COLO668 (cell line): ENCODE measurements at regions not wholly inside any gene's neighbourhood (a gene's known extent, or its start where the extent isn't known, plus 50 kb on each side); places are given as distances from the start of the nearest gene placed in this dataset.
"Not testable (repeated sequence)": the region's sequence is repeated elsewhere in the genome, so short reads cannot be mapped to it uniquely, and the experiment has no call there.

Experiments
- DNase-seq: peaks from one replicate; lab custom pipeline; 2025; ENCODE audit not compliant: unreplicated experiment; lab: John Stamatoyannopoulos, UW

GRCh38 chr15:85196697-85197096 is 183.7 kb upstream of the AKAP13 start:
- not testable (repeated sequence) for DNase-seq

GRCh38 chr15:85197582-85197981 is 182.8 kb upstream of the AKAP13 start:
- DNase-seq, result not testable (repeated sequence)

DNA sequence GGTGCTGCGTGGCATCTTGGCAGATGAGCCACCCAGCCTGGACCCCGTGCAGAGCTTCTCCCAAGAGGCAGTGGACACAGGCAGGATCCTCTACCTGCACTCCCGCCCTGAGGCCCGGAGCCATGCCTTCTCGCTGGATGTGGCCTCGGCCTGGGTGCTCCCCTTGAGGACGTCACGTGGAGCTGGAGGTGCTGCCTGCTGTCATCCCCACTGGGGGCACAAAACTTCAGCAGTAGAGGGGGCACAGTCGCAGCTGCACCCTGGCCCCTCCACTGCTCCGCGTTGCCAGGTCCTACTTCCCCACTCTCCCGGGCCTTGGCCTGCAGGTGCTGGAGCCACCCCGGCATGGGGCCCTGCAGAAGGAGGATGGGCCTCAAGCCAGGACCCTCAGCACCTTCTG is 182.0 kb upstream of the AKAP13 start:
- not testable (repeated sequence) for DNase-seq

DNA sequence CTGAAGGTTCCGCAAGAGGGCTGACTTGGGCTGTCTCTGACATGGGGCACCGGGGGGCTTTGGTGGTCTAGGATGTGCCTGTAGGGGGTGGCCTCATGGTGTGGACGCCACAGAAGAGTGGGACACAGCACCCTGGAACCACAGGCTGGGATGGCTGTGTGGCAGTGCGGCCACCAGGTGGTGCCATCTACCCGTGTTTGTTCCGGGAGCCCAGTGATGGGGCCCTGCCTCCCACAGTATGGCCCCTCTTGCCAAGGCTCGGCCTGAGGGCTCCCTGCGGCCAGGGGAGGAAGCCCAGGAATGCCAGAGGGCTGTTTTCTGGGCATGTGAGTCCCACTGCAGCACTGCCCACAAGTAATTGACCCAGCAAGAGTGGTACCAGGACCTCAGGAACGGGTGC is 180.2 kb upstream of the AKAP13 start:
- not testable (repeated sequence) for DNase-seq

DNA sequence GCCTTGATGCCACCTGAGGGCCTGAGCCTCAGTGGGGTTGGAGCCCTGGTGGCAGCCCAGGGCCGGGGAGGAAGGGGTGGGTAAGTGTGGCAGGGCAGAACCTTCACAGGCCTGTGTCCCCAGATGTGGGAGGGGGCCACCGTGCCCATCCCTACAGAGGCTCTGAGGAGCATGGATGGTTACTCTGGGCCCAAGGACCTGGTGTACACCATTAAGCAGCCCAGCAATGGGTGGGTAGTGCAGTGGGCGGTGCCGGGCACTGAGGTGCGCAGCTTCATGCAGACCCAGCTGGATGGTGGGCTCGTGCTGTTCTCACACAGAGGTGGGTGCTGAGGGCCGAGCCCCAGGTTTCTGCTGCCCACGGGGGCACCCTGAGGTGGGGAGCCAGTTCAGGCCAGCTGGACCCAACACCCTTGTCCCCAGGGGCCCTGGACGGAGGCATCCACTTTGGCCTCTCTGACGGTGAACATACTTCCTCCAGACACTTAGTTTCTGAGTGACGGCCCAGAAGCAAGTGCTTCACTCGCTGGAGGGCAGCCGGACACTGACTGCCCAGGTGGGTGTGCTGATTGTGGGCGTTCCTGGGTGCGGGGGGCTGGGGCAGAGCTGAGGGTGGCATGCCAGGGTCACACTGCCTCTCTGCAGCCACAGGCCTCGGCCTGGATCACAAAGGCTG is 179.1 kb upstream of the AKAP13 start:
- DNase-seq, result not testable (repeated sequence)

GRCh38 chr15:85204481-85204880 is 175.9 kb upstream of the AKAP13 start:
- not testable (repeated sequence) for DNase-seq

- peak; percentile 29 for DNase-seq
Measured at GRCh38 chr15:85233791-85234325, 146.5 kb upstream of the AKAP13 start.

GRCh38 chr15:85234450-85235196 is 145.8 kb upstream of the AKAP13 start:
- not testable (repeated sequence) for DNase-seq

DNA sequence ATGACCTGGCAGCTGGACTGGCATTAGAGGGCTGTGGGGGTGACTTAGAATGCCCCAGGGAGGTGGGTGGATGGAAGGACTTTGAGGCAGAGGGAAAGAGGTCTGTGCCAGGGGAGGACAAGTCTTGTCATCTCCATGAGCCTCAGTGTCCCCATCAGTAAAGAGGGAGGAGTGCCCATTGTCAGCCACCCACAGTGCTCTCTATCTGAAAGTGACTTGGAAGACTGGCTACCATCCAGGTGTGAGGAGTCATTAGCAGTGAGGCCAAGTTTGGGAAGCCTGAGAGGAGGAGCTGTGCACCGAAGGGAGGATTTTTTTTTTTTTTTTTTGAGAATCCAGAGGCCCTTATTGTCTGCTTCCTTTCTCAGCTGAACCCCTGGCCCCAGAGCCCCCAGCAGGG is 136.3 kb upstream of the AKAP13 start:
- DNase-seq, result not testable (repeated sequence)

DNA sequence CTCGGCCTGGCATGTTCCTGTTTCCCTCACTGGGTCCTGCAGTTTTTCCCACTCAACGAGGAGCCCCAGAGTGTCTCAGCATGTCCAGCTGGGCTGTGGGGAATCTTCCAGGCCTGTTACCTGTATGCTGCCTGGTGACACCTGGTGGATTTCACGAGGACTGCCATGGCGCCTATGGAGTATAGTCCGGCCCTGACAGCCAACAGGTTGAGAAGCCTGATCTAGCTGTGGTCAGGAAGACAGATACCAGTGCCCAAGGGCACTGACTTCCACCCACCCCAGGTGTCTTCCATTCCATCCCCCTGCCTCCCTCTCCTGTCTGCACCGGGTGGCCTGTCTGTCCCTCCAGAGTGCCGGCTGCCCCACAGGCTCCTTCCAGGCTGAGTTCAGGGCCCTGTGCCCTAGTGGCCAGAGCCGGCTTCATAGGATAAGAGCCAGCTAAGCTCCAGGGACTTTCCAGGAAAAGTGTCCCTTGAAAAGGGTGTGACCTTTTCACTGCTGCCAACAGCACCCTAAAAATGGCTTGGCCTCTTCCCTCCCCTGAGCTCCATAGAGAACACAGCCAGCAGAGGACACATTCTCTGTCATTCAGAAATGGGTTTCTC is 129.4 kb upstream of the AKAP13 start:
- peak; percentile 34 for DNase-seq

DNA sequence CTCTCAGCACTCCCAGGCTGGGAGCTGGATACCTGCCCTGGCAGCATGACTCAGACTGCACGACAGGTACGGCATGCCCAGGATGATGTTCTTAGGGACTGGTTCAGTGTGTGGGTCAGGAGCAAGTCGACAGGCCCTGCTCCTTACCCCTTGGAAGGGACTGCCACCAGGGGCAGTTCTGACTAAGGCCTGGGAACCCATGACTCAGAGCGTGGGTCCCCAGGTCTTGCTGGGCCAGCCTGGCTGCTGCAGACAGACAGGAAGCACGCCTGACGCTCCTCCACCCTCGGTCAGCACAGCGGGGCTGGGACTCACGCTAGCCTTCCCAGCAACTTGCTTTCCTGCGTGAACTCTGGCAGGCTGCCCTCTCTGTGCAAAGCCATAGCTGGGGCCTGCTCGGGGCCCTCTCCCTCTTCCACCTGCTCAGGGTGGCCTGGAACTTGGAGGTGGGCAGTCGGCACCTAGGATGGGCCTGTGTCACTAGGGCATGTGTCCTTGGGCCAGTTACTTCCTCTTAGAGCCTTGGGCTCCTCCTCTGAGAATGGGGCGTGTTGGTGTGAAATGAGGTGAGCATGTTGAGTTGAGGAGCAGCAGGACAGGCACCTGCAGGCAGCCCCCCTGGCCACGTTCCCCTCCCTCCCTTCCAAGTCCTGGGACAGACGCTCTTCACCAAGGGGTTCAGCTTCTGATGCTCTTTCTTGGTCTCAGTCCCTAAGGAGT is 127.0 kb upstream of the AKAP13 start:
- DNase-seq, result not testable (repeated sequence)

DNA sequence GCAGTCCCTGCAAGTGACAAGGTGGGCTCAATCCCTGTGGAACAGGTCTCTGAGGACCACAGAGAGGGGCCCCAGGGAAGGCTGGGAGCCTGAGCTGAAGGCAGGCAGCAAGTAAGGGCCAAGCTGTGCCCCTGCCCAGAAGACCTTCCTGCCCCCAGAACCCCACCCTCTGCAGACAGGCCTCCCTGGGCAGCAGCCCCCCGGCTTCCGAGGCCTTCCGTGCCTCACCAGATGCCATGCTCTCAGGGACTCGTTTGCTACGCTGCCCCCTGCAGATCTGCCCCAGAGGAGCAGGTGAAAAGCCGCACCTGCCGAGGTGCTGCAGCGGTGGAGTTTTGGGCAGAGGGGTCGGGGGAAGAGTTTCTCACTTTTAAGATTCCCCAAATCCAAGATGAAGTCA is 125.4 kb upstream of the AKAP13 start:
- not testable (repeated sequence) for DNase-seq

- DNase-seq, result not testable (repeated sequence)
Measured at GRCh38 chr15:85255502-85255901, 124.9 kb upstream of the AKAP13 start.

GRCh38 chr15:85256009-85256997 is 124.1 kb upstream of the AKAP13 start:
- DNase-seq, result not testable (repeated sequence)

- DNase-seq, result not testable (repeated sequence)
Measured at GRCh38 chr15:85258062-85258445, 122.3 kb upstream of the AKAP13 start.

- DNase-seq, result not testable (repeated sequence)
Measured at GRCh38 chr15:85258559-85259209, 121.7 kb upstream of the AKAP13 start.

DNA sequence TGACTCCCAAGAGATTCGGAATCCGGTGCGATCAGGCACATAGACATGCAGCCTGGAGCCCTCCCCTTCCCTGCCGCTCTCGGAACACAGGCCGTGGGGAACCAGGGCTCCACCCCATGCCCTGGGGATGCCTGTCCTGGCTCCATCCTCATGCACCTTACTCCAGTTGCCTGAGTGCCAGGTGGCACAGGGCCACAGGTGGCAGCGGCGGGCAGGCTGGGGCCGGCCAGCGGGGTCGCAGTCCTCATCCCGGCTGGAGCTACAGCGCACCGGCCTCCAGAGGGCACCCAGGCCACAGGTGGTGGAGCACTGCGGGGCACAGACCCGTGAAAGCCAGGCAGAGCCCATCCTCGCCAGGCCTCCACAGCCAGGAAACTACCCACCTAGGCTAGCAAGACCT is 119.9 kb upstream of the AKAP13 start:
- DNase-seq, result not testable (repeated sequence)

GRCh38 chr15:85262461-85263055 is 117.8 kb upstream of the AKAP13 start:
- not testable (repeated sequence) for DNase-seq
